ENCODE measurements at regions not wholly inside any gene's neighbourhood (a gene's known extent, or its start where the extent isn't known, plus 50 kb on each side); places are given as distances from the start of the nearest gene placed in this dataset.

- H3K4me3 ChIP-seq (replicated peaks; ENCODE audit: low read depth, low read length), result no peak overlapping the region
- no peak for TF ChIP-seq CTCF (IDR thresholded peaks at IDR 0.05; ENCODE audit: low read depth, low read length, missing control alignments)
- no peak for DNase-seq (ENCODE audit: extremely low read depth, low read depth)
These were observed 263.5 kb downstream of the FOXG1 start for GRCh38 chr14:29030121-29030520.

- no peak for DNase-seq (ENCODE audit: extremely low read depth, low read depth)
- TF ChIP-seq CTCF (IDR thresholded peaks at IDR 0.05; ENCODE audit: low read depth, low read length, missing control alignments), result no peak
- H3K4me3 ChIP-seq (replicated peaks; ENCODE audit: low read depth, low read length), result no peak overlapping the region
These were observed 264.4 kb downstream of the FOXG1 start for GRCh38 chr14:29030970-29031369.

DNA sequence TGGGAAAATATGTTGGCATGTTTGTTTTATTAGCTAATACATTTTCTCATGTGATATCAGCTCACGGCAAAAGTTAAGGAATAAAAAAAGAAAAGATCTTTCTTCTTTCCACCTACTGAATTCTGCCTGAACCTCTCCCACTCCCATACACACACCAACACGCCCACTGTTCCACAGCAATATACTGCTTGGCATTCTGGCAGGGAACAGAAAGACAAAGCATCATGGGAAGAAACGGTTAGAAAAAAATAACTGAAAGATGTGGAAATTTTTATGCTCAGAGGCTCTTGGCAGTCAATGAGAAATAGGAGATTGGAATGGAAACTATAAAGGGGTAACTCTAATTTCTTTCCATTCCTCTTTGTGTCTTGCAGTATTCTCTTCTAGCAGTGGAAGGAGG lies 268.5 kb downstream of the FOXG1 start:
- DNase-seq (ENCODE audit: extremely low read depth, low read depth), result no peak
- H3K4me3 ChIP-seq (replicated peaks; ENCODE audit: low read depth, low read length), result no peak overlapping the region
- no peak for TF ChIP-seq CTCF (IDR thresholded peaks at IDR 0.05; ENCODE audit: low read depth, low read length, missing control alignments)

GRCh38 chr14:29037411-29037810 lies 270.8 kb downstream of the FOXG1 start:
- TF ChIP-seq CTCF (IDR thresholded peaks at IDR 0.05; ENCODE audit: low read depth, low read length, missing control alignments), result no peak
- H3K4me3 ChIP-seq (replicated peaks; ENCODE audit: low read depth, low read length), result no peak overlapping the region
- peak; percentile 19 for DNase-seq (ENCODE audit: extremely low read depth, low read depth)

GRCh38 chr14:29039171-29039570 lies 272.6 kb downstream of the FOXG1 start:
- H3K4me3 ChIP-seq (replicated peaks; ENCODE audit: low read depth, low read length), result no peak overlapping the region
- TF ChIP-seq CTCF (IDR thresholded peaks at IDR 0.05; ENCODE audit: low read depth, low read length, missing control alignments), result no peak
- DNase-seq (ENCODE audit: extremely low read depth, low read depth), result peak; percentile 19

DNA sequence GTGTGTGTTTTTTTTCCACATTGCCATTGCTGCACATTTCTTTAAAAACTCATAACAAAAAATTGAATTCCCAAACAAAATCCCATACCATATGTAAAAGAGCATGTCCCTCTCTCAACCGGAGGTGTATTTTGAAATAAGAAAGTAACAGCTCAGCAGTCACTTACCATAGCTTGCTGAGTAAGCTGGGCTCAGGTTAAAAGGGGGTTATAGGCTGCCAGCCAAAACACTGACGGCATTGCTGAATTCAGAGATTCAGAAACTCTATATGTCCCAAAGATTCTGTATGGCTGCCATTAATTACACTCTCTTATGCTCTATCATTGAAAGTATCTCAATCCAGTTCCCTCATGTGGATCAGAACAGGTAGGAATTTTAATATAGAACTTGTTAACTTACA lies 276.0 kb downstream of the FOXG1 start:
- DNase-seq (ENCODE audit: extremely low read depth, low read depth), result no peak
- no peak overlapping the region for H3K4me3 ChIP-seq (replicated peaks; ENCODE audit: low read depth, low read length)
- TF ChIP-seq CTCF (IDR thresholded peaks at IDR 0.05; ENCODE audit: low read depth, low read length, missing control alignments), result no peak

DNA sequence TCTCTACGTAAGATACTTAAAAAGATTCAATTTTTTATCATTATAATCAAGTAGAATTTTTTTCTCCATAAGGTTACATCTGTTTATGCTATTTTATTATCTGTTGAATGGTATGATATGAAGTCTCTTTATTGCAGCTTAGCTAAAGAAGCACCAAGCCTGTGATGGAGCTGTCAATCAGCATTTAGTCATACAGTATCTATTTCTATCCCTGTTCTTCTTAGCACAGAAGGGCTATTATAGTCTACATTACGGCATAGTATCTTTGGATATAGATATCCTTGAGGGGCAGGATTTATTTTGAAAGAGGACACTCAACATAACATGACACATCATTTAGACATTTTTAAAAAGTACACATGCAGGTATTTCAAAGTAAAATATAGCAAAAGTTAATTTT lies 277.1 kb downstream of the FOXG1 start:
- no peak overlapping the region for H3K4me3 ChIP-seq (replicated peaks; ENCODE audit: low read depth, low read length)
- TF ChIP-seq CTCF (IDR thresholded peaks at IDR 0.05; ENCODE audit: low read depth, low read length, missing control alignments), result no peak
- DNase-seq (ENCODE audit: extremely low read depth, low read depth), result no peak
